B cell (primary cell): ENCODE measurements at regions not wholly inside any gene's neighbourhood (a gene's known extent, or its start where the extent isn't known, plus 50 kb on each side); places are given as distances from the start of the nearest gene placed in this dataset.

ENCODE experiments used
- CTCF ChIP-seq: fragments of 200-600 bp; IDR thresholded peaks from one replicate; pipeline ENCODE4 v1.8.0; 2022; ENCODE audit warnings: antibody characterized with exemption, mild to moderate bottlenecking
- EZH2 ChIP-seq: IDR thresholded peaks from 2 replicates; pipeline ENCODE4 v1.6.1; 2012; ENCODE audit warnings: borderline replicate concordance, low read depth, mild to moderate bottlenecking, moderate library complexity, low read length; ENCODE audit not compliant: insufficient read depth, poor library complexity, severe bottlenecking

DNA sequence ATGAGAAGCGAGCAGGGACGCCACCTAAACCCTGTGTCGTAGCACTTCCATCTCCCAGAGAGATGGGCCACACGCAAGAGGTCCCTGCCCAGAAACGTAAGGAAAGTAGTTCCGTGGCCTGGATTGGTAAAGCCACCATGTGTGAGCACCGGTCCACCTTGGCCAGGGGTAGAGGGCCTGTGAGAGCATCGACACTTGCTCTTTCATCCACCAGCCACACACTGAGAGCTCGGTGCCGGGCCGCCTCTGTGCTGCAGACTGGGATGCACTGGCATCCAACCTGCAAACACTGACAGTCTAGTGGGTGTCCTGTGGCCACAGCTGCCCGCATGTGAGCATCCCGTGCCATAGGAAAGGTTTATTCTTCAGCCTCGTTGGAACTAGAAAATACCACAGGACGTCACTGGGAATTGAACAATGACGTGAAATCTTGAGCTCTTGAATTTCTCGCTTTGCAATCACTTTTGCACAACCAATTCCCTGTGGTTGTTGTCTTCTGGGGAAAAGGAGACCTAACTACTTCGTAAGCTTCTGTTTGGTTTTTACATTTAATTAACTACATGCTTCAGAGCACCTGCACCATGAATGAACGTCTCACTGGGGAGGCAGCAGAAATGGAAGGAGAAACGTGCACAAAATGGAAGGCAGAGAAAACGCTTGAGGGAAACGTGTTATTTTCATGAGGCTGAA is 212.0 kb upstream of the RAB6C start:
- no peak for TF ChIP-seq CTCF
- no peak for TF ChIP-seq EZH2
